Endothelial cell of umbilical vein (primary cell): ENCODE measurements at regions not wholly inside any gene's neighbourhood (a gene's known extent, or its start where the extent isn't known, plus 50 kb on each side); places are given as distances from the start of the nearest gene placed in this dataset.

Experiments used
- BruUV-seq: library from RNA; stranded (reverse); fragments of 400-500 nt; replicated peaks from 2 replicates; lab custom pipeline; 2021; lab: Mats Ljungman, UMichigan
- CTCF ChIA-PET: fragments of 300-600, 350-600 bp; sonication (Branson Sonifier 250); formaldehyde crosslinking; loops from one replicate; lab custom pipeline; 2021; ENCODE audit warnings: antibody characterized with exemption, inconsistent platforms; lab: Charles Lee
- POLR2A ChIA-PET: fragments of 300-600, 350-600 bp; sonication (Branson Sonifier 250); formaldehyde crosslinking; loops from one replicate; lab custom pipeline; 2021; ENCODE audit warnings: antibody characterized with exemption, inconsistent platforms; lab: Charles Lee
- DNase-seq: peaks from one replicate; pipeline ENCODE4 v3.0.0-alpha.2; 2011; ENCODE audit warnings: low read depth, low spot score
- FAIRE-seq: peaks from 2 replicates; lab custom pipeline; 2011; peaks lifted over from hg19 to GRCh38; lab: Jason Lieb, UNC
- H2AFZ ChIP-seq: 2 replicates; pipeline ENCODE4 v1.6.0; 2012; ENCODE audit warnings: low read depth, low read length, control low read depth, inconsistent platforms
- H3K27ac ChIP-seq: 2 replicates; pipeline ENCODE4 v1.5.1; 2011; ENCODE audit warnings: low read depth, mild to moderate bottlenecking, control low read depth, low read length, moderate library complexity; ENCODE audit not compliant: insufficient read depth
- H3K27me3 ChIP-seq, 2 experiments: 2 replicates each; pipeline versions ENCODE4 v1.6.0 to v1.6.1; 2011; ENCODE audit warnings: low read length in 2 of 2, mixed read lengths in 1 of 2; ENCODE audit not compliant: control insufficient read depth in 2 of 2, insufficient read depth in 2 of 2
- H3K36me3 ChIP-seq, 2 experiments: 2 replicates in 1 of 2; 3 replicates in 1 of 2; pipeline ENCODE4 v1.5.1; 2011; ENCODE audit warnings: low read length in 2 of 2, mild to moderate bottlenecking in 1 of 2, moderate library complexity in 1 of 2; ENCODE audit not compliant: control insufficient read depth in 2 of 2, insufficient read depth in 2 of 2; ENCODE audit errors: extremely low read depth in 1 of 2
- H3K4me1 ChIP-seq: 3 replicates; pipeline ENCODE4 v1.5.1; 2011; ENCODE audit warnings: mild to moderate bottlenecking, low read length; ENCODE audit not compliant: control insufficient read depth, insufficient read depth; ENCODE audit errors: extremely low read depth
- H3K4me2 ChIP-seq: 2 replicates; pipeline ENCODE4 v1.6.1; 2011; ENCODE audit warnings: low read length, control low read depth, mixed read lengths; ENCODE audit not compliant: insufficient read depth
- H3K4me3 ChIP-seq, 3 experiments: fragments of 200-600 bp in 1 of 3; sonication (generic), shearing (Covaris generic) in 1 of 3; replicated peaks in 1 of 3; 2 replicates each; pipeline ENCODE4 v1.5.1; 2011 to 2016; ENCODE audit warnings: control low read depth in 3 of 3, low read length in 3 of 3, mild to moderate bottlenecking in 2 of 3, inconsistent platforms in 1 of 3, low read depth in 1 of 3, moderate library complexity in 1 of 3; ENCODE audit not compliant: insufficient read depth in 1 of 3
- H3K79me2 ChIP-seq: 2 replicates; pipeline ENCODE4 v1.6.0; 2012; ENCODE audit warnings: low read length, inconsistent platforms; ENCODE audit not compliant: control insufficient read depth, insufficient read depth
- H3K9ac ChIP-seq: replicated peaks from 2 replicates; pipeline ENCODE3; 2011; ENCODE audit warnings: low read length, control low read depth; ENCODE audit not compliant: insufficient read depth; ENCODE audit errors: extremely low read depth
- H3K9me1 ChIP-seq: replicated peaks from 3 replicates; pipeline ENCODE4 v1.6.0; 2011; ENCODE audit warnings: mild to moderate bottlenecking, low read length; ENCODE audit not compliant: control insufficient read depth, insufficient read depth; ENCODE audit errors: extremely low read depth
- H3K9me3 ChIP-seq: replicated peaks from 2 replicates; pipeline ENCODE4 v1.5.1; 2012; ENCODE audit warnings: low read length, inconsistent platforms; ENCODE audit not compliant: control insufficient read depth, insufficient read depth
- H4K20me1 ChIP-seq: replicated peaks from 2 replicates; pipeline ENCODE3; 2011; ENCODE audit warnings: mild to moderate bottlenecking, low read length; ENCODE audit not compliant: control insufficient read depth, insufficient read depth; ENCODE audit errors: extremely low read depth
- EZH2 ChIP-seq: IDR thresholded peaks from 2 replicates; pipeline ENCODE4 v1.6.1; 2012; ENCODE audit warnings: borderline replicate concordance, low read depth, mild to moderate bottlenecking, moderate library complexity, low read length, inconsistent platforms; ENCODE audit not compliant: severe bottlenecking
- FOS ChIP-seq: IDR thresholded peaks from 2 replicates; pipeline ENCODE4 v1.6.1; 2011; ENCODE audit warnings: mild to moderate bottlenecking, low read length, moderate library complexity, borderline replicate concordance; ENCODE audit not compliant: insufficient read depth
- GATA2 ChIP-seq: IDR thresholded peaks from 2 replicates; pipeline ENCODE4 v1.7.0; 2011; ENCODE audit warnings: low read depth, mild to moderate bottlenecking, moderate library complexity, mixed read lengths, low read length; ENCODE audit not compliant: insufficient read length, insufficient read depth
- JUN ChIP-seq: IDR thresholded peaks from 2 replicates; pipeline ENCODE4 v1.6.1; 2011; ENCODE audit warnings: borderline replicate concordance, low read depth; ENCODE audit not compliant: insufficient read length, insufficient read depth
- MAX ChIP-seq: IDR thresholded peaks from 2 replicates; pipeline ENCODE4 v1.6.1; 2011; ENCODE audit not compliant: insufficient read depth, insufficient read length
- MYC ChIP-seq: IDR thresholded peaks from one replicate; pipeline ENCODE4 v1.6.1; 2011; ENCODE audit warnings: mild to moderate bottlenecking, low read depth, low read length
- POLR2A ChIP-seq: IDR thresholded peaks from 2 replicates; pipeline ENCODE4 v1.6.1; 2012; ENCODE audit warnings: low read depth, mild to moderate bottlenecking, control low read depth, low read length
- POLR2AphosphoS5 ChIP-seq: IDR thresholded peaks from 2 replicates; pipeline ENCODE4 v1.6.1; 2012; ENCODE audit warnings: low read depth, mild to moderate bottlenecking, control low read depth, low read length, moderate library complexity; ENCODE audit not compliant: insufficient read depth
- dilution Hi-C: fragments of 300-500 bp; cut with MboI; formaldehyde crosslinking; loops from one replicate; pipeline ENCODE4 v1.15.0; 2019; ENCODE audit warnings: low sequenced_read_pairs; ENCODE audit not compliant: extremely low pct_ligation_motif_present
- intact Hi-C: fragments of 100-400 bp; cut with micrococcal nuclease; formaldehyde crosslinking; loops from one replicate; pipeline ENCODE4 v1.10.0; 2022
- TF ChIP-seq, protein P1 (sequence below), 2 donors: IDR thresholded peaks; 1 replicate in 1 of 2; 2 replicates in 1 of 2; pipeline ENCODE4 v1.5.1; 2011; ENCODE audit warnings: low read length in 2 of 2, mild to moderate bottlenecking in 2 of 2, moderate library complexity in 2 of 2, control low read depth in 1 of 2, inconsistent platforms in 1 of 2, low read depth in 1 of 2; ENCODE audit not compliant: insufficient read depth in 1 of 2; ENCODE audit errors: extremely low read depth in 1 of 2

GRCh38 chr10:64130152-64130551 is 609.0 kb downstream of the REEP3 start:
- Histone ChIP-seq H3K27me3 (no peaks in the 10 kb centered on the region), H3K9ac (no peak overlapping the region), H3K4me2 (no peak overlapping the region), H3K4me3 (no peak overlapping the region), H3K9me3 (no peaks in the 10 kb centered on the region), H3K27ac (no peak overlapping the region), H3K9me1 (no peaks in the 10 kb centered on the region), H3K36me3 (no peaks in the 10 kb centered on the region), H4K20me1 (no peaks in the 10 kb centered on the region), H3K4me1 (no peaks in the 10 kb centered on the region), H3K79me2 (no peaks in the 10 kb centered on the region), H2AFZ (no peak overlapping the region)
- ChIA-PET POLR2A (no interaction called here), CTCF (no interaction called here)
- TF ChIP-seq MYC (no peak), POLR2AphosphoS5 (no peak), JUN (no peak), EZH2 (no peak), FOS (no peak), MAX (no peak), POLR2A (no peak), GATA2 (no peak)
- TF ChIP-seq, protein P1, sequence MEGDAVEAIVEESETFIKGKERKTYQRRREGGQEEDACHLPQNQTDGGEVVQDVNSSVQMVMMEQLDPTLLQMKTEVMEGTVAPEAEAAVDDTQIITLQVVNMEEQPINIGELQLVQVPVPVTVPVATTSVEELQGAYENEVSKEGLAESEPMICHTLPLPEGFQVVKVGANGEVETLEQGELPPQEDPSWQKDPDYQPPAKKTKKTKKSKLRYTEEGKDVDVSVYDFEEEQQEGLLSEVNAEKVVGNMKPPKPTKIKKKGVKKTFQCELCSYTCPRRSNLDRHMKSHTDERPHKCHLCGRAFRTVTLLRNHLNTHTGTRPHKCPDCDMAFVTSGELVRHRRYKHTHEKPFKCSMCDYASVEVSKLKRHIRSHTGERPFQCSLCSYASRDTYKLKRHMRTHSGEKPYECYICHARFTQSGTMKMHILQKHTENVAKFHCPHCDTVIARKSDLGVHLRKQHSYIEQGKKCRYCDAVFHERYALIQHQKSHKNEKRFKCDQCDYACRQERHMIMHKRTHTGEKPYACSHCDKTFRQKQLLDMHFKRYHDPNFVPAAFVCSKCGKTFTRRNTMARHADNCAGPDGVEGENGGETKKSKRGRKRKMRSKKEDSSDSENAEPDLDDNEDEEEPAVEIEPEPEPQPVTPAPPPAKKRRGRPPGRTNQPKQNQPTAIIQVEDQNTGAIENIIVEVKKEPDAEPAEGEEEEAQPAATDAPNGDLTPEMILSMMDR (IDR thresholded peaks at IDR 0.05; ENCODE audit: extremely low read depth in 1 of 2, insufficient read depth in 1 of 2, low read depth in 1 of 2, low read length in 2 of 2): no peak
- no TSS peak for BruUV-seq
- FAIRE-seq (no peak), DNase-seq (no peak)
- intact Hi-C loops: no loop called here
- dilution Hi-C loops: no loop called here
